ENCODE measurements at regions not wholly inside any gene's neighbourhood (a gene's known extent, or its start where the extent isn't known, plus 50 kb on each side); places are given as distances from the start of the nearest gene placed in this dataset.

GRCh38 chr11:82676483-82677094 is 57.1 kb downstream of the FAM181B start:
- DNase-seq (ENCODE audit: low spot score) = no peak

- no peak for DNase-seq (ENCODE audit: low spot score)
These were observed 57.8 kb downstream of the FAM181B start for GRCh38 chr11:82675838-82676237.

GRCh38 chr11:82673631-82674030 is 60.0 kb downstream of the FAM181B start:
- no peak for DNase-seq (ENCODE audit: low spot score)

- no peak for DNase-seq (ENCODE audit: low spot score)
These were observed 62.2 kb downstream of the FAM181B start for GRCh38 chr11:82671451-82671850.

GRCh38 chr11:82663535-82663934 is 70.1 kb downstream of the FAM181B start:
- DNase-seq (ENCODE audit: low spot score) = no peak

GRCh38 chr11:82653752-82654151 is 79.9 kb downstream of the FAM181B start:
- no peak for DNase-seq (ENCODE audit: low spot score)

- DNase-seq (ENCODE audit: low spot score) = no peak
These were observed 94.4 kb downstream of the FAM181B start for GRCh38 chr11:82639251-82639650.

GRCh38 chr11:82636615-82637014 is 97.0 kb downstream of the FAM181B start:
- no peak for DNase-seq (ENCODE audit: low spot score)

GRCh38 chr11:82634091-82634490 is 99.6 kb downstream of the FAM181B start:
- no peak for DNase-seq (ENCODE audit: low spot score)

- no peak for DNase-seq (ENCODE audit: low spot score)
These were observed 101.7 kb downstream of the FAM181B start for GRCh38 chr11:82631722-82632630.

- DNase-seq (ENCODE audit: low spot score) = no peak
These were observed 123.0 kb downstream of the FAM181B start for GRCh38 chr11:82610671-82611070.

- DNase-seq (ENCODE audit: low spot score) = no peak
These were observed 126.9 kb downstream of the FAM181B start for GRCh38 chr11:82606738-82607137.

GRCh38 chr11:82601711-82602110 is 132.0 kb downstream of the FAM181B start:
- no peak for DNase-seq (ENCODE audit: low spot score)

GRCh38 chr11:82599836-82600235 is 133.8 kb downstream of the FAM181B start:
- no peak for DNase-seq (ENCODE audit: low spot score)

GRCh38 chr11:82586581-82586980 is 147.1 kb downstream of the FAM181B start:
- no peak for DNase-seq (ENCODE audit: low spot score)

GRCh38 chr11:82577246-82577645 is 156.4 kb downstream of the FAM181B start:
- no peak for DNase-seq (ENCODE audit: low spot score)

GRCh38 chr11:82560836-82561235 is 172.8 kb downstream of the FAM181B start:
- DNase-seq (ENCODE audit: low spot score) = no peak

- DNase-seq (ENCODE audit: low spot score) = no peak
These were observed 174.1 kb downstream of the FAM181B start for GRCh38 chr11:82559609-82560008.

- DNase-seq (ENCODE audit: low spot score) = no peak
These were observed 176.4 kb downstream of the FAM181B start for GRCh38 chr11:82557274-82557673.

- no peak for DNase-seq (ENCODE audit: low spot score)
These were observed 177.5 kb downstream of the FAM181B start for GRCh38 chr11:82556210-82556609.

- no peak for DNase-seq (ENCODE audit: low spot score)
These were observed 186.8 kb downstream of the FAM181B start for GRCh38 chr11:82546661-82547557.

- no peak for DNase-seq (ENCODE audit: low spot score)
These were observed 194.0 kb downstream of the FAM181B start for GRCh38 chr11:82539669-82540068.
